T-helper 2 cell treated with Interferon-gamma antibody and Interleukin-4, amounts not matched to agents 5 μg/mL and 100 μg/mL, for 36 hours (primary cell): ENCODE measurements at regions not wholly inside any gene's neighbourhood (a gene's known extent, or its start where the extent isn't known, plus 50 kb on each side); places are given as distances from the start of the nearest gene placed in this dataset.

Experiments
- DNase-seq: peaks from one replicate; pipeline ENCODE4 v3.0.0; 2021; ENCODE audit warnings: low spot score
- H3K27ac Mint-ChIP-seq: one replicate; pipeline ENCODE4 v1.8.0; 2021; ENCODE audit warnings: mild to moderate bottlenecking, mixed read lengths
- H3K27me3 Mint-ChIP-seq: one replicate; pipeline ENCODE4 v1.8.0; 2021; ENCODE audit warnings: low read depth, mixed read lengths
- H3K36me3 Mint-ChIP-seq: one replicate; pipeline ENCODE4 v1.8.0; 2021; ENCODE audit warnings: low read depth, mixed read lengths
- H3K4me1 Mint-ChIP-seq: one replicate; pipeline ENCODE4 v1.8.0; 2021; ENCODE audit warnings: low read depth, mixed read lengths
- H3K4me3 Mint-ChIP-seq: one replicate; pipeline ENCODE4 v1.8.0; 2022; ENCODE audit warnings: mild to moderate bottlenecking, moderate library complexity, mixed read lengths
- H3K9me3 Mint-ChIP-seq: one replicate; pipeline ENCODE4 v1.8.0; 2021; ENCODE audit warnings: mixed read lengths

DNA sequence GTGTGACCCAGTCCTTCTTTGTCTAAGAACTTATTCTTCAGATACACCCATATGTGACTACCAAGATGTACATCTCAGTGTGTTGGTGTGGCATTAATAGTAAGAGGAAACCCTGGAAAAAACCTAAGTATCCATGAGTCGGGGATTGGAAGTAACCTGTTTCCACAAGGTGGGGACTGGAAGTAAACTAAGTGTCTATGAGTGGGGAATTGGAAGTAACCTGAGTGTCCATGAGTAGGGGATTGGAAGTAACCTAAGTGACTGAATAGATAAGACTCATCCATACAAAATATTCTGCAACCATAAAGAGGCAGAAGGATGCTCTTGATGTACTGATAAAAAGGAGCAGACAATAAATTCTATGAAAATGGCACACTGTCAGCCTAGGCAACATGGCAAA lies 184.7 kb downstream of the PHETA1 start:
- peaks cover 18% of the 10 kb centered on the region for H3K27me3 Mint-ChIP-seq
- H3K9me3 Mint-ChIP-seq: no peaks in the 10 kb centered on the region
- no peaks in the 10 kb centered on the region for H3K36me3 Mint-ChIP-seq
- no peaks in the 10 kb centered on the region for H3K4me1 Mint-ChIP-seq
- no peak for DNase-seq
- no peak overlapping the region for H3K4me3 Mint-ChIP-seq
- no peak overlapping the region for H3K27ac Mint-ChIP-seq

DNA sequence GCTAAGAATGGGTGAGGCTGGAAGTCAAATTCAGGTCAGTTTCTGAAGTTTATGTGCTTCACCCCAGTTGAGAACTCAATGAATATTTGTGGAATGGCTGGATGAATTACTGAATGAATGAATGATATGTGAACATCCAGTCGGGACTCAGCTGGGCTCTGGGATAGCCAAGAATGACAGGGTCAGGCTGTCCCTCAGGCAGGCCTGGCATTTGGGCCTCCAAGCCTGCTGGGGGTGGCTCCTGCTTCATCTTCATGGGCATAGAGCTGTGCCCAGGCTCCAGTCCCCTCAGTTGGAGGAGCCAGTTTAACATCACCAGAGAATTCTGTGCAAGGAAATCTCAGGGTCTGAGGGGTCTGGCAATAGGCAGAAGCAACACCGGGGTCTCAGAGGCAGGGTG lies 185.8 kb downstream of the PHETA1 start:
- Mint-ChIP-seq H3K36me3 (no peaks in the 10 kb centered on the region), H3K4me1 (no peaks in the 10 kb centered on the region), H3K9me3 (no peaks in the 10 kb centered on the region), H3K4me3 (no peak overlapping the region), H3K27me3 (peaks cover 18% of the 10 kb centered on the region), H3K27ac (no peak overlapping the region)
- no peak for DNase-seq

DNA sequence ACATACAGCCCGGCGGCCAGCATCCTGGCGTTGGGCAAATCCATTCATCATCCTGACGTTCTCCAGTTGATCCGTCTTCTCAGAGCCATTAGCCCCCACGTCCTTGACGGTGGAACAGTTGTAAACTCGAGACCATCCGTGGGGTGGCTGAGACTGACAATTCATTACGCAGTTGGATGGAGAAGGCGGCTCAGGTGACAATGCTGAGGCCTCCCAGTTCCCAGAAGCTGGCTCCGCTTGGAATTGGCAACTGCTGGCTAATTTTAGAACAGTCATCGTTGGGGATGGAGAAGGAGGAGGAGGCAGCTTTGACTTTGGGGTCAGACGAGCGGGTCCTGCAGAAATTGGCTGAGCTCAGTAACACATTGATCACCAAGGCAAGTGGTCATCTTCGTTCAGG lies 186.5 kb downstream of the PHETA1 start:
- no peak overlapping the region for H3K4me3 Mint-ChIP-seq
- no peak overlapping the region for H3K27ac Mint-ChIP-seq
- peaks cover 18% of the 10 kb centered on the region for H3K27me3 Mint-ChIP-seq
- H3K9me3 Mint-ChIP-seq: no peaks in the 10 kb centered on the region
- no peak for DNase-seq
- H3K4me1 Mint-ChIP-seq: no peaks in the 10 kb centered on the region
- no peaks in the 10 kb centered on the region for H3K36me3 Mint-ChIP-seq

DNA sequence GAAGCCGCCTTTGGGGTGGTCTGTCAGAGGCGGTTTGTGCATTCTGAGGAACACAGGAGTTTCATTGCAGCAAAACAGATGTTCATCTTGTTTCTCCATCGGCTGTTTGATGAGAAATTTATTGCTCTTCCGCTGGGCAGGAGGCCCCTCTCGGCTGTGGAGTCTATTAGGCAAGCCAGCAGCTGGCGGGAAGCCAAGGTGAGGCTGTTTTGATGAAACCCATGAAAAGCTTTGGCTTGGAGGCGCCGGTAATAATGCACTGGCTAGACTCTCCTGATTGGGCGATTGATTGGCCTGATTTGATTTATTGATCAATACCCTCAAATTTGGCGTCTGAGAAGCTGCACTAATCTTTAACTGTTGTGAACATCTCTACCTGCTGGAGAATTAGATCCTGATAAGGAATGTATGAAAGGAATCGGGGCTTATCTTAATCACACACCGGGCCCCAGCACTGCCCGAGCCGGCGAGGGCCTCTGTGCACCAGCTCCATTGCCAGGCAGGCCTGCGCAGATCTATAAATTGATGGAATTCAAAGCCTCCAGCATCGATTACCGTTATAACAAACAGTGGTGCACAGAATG lies 187.7 kb downstream of the PHETA1 start:
- Mint-ChIP-seq H3K4me1 (no peaks in the 10 kb centered on the region), H3K27me3 (peaks cover 22% of the 10 kb centered on the region), H3K4me3 (no peak overlapping the region), H3K27ac (no peak overlapping the region), H3K36me3 (no peaks in the 10 kb centered on the region), H3K9me3 (no peaks in the 10 kb centered on the region)
- DNase-seq: no peak

DNA sequence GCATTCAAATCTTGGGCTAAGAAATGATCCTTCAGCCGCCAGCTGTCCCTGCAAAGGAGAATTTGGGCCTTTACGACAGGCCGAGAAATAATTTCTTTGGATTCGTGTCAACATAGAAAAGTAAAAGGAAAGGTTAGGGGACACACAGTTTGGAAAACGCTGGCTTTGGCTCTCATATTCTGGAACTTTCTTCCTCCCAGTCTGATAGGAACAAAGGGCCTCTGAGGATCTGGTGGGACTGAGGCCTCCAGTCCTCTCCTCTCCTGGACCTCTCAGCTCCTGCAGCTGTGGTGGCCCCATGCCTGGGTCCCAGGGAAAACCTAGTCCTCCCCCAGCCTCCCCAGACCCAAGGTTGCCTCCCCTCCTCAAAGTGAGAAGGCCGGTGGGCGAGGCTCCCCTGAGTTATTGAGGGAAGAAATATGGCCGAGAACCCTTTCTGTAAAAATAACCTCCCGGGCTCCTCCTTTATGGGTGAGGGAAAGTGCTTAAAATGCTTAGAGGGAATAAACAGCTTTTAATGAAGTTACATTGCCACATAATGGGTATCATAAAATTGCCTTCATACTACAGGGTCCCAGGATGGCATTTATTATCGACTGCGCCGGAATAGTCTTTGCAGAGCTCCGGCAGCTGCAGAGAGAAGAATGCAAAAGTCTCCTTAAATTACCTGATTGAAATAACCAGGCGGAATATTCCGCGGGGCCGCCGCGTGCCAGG lies 188.3 kb downstream of the PHETA1 start:
- H3K4me3 Mint-ChIP-seq: no peak overlapping the region
- H3K36me3 Mint-ChIP-seq: no peaks in the 10 kb centered on the region
- no peaks in the 10 kb centered on the region for H3K9me3 Mint-ChIP-seq
- no peak for DNase-seq
- no peak overlapping the region for H3K27ac Mint-ChIP-seq
- no peaks in the 10 kb centered on the region for H3K4me1 Mint-ChIP-seq
- H3K27me3 Mint-ChIP-seq: peaks cover 28% of the 10 kb centered on the region

DNA sequence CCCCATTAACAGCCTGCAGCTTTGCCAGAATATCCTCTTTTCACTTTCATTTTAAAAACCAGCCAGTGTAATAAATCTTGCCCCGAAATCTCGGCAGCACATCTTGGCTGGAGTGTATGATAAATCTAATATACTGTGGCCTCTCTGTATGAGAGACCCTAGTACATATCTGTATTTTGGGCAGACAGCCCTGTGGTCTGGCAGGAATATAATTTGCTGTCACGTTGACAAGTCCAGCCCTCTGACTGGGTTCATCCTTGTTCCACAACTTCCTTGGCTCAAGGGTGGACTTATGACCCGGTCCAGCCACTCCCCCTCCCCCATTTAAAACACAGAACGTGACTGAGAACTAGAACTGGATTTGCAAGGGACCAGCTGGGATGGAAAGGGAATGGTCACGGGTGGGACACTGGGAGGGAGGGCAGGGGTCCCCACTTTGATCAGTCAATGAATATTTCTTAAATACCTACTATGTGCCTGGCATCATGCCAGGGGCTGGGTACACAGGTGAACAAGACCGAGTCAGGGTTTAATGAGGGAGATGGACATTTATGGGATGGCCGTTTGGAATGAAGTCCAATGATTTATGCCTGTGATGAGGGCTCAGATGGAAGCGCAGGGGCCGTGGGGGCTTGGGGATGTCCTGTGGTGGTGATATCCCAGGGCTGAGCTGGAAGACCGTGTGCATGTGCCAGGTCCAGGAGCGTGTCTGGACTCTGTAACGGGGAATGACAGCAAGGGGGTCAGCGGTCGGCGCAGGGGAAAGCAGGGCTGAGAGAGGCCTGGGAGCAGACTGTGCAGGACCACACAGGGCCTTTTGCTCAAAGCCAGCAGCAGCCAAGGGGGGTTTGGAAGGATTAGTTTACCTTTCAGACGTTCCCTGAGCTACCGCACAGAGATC lies 190.5 kb downstream of the PHETA1 start:
- Mint-ChIP-seq H3K27me3 (peaks cover 33% of the 10 kb centered on the region), H3K4me1 (no peaks in the 10 kb centered on the region), H3K27ac (no peak overlapping the region), H3K36me3 (no peaks in the 10 kb centered on the region), H3K9me3 (no peaks in the 10 kb centered on the region), H3K4me3 (no peak overlapping the region)
- no peak for DNase-seq

DNA sequence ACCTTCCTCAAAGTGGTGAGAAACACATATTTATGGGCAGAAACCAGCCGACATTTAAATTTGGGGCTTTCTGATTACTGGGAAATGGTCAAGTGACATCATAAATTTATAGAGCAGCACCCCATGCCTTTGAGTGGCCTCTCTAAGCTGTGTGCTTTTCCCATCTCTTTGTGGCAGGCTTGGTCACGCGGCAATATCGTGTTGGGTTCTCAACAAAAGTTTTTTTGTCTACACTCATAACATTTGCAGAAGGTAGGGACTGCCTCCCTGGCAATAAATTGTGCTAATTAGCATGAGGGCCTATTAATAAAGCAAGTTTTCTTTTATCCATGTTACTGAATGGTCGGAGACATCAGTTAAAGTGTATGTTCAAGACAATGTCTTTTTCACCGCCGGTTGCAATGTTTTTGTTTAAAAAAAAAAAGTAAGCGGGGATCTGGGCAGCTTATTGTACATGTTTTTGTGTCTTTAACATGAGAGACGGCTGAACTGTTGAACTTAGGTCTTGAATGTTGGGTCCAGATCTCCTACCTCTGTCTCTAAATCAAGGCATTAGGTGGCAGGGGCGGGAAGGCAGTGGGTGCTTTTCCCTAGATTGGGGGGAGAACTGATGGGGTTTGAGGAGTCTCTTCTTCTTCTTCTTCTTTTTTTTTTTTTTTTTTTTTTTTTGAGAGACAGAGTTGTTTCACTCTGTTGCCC lies 193.3 kb downstream of the PHETA1 start:
- H3K27ac Mint-ChIP-seq: no peak overlapping the region
- H3K36me3 Mint-ChIP-seq: no peaks in the 10 kb centered on the region
- no peaks in the 10 kb centered on the region for H3K9me3 Mint-ChIP-seq
- peaks cover 23% of the 10 kb centered on the region for H3K27me3 Mint-ChIP-seq
- no peaks in the 10 kb centered on the region for H3K4me1 Mint-ChIP-seq
- no peak overlapping the region for H3K4me3 Mint-ChIP-seq
- no peak for DNase-seq

DNA sequence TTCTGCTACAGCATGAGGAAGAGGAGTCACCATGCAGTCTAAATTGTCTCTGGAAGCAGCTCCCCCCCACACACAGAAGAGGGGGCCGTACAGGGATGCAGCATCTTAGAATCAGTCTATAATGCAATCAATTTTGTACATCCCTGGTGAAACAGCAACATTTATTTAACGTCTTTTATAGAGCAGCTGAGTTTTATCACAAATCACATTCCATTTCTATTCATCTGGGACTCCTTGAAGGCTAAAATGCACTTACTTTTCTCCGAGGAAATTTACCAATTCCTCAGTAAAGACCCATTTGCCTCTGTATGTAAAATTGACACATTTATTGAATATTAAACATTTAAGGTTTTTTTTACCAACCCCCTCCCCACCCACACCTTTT lies 193.9 kb downstream of the PHETA1 start:
- DNase-seq: no peak
- Mint-ChIP-seq H3K27ac (no peak overlapping the region), H3K4me1 (no peaks in the 10 kb centered on the region), H3K4me3 (no peak overlapping the region), H3K9me3 (no peaks in the 10 kb centered on the region), H3K36me3 (no peaks in the 10 kb centered on the region), H3K27me3 (peaks cover 19% of the 10 kb centered on the region)

DNA sequence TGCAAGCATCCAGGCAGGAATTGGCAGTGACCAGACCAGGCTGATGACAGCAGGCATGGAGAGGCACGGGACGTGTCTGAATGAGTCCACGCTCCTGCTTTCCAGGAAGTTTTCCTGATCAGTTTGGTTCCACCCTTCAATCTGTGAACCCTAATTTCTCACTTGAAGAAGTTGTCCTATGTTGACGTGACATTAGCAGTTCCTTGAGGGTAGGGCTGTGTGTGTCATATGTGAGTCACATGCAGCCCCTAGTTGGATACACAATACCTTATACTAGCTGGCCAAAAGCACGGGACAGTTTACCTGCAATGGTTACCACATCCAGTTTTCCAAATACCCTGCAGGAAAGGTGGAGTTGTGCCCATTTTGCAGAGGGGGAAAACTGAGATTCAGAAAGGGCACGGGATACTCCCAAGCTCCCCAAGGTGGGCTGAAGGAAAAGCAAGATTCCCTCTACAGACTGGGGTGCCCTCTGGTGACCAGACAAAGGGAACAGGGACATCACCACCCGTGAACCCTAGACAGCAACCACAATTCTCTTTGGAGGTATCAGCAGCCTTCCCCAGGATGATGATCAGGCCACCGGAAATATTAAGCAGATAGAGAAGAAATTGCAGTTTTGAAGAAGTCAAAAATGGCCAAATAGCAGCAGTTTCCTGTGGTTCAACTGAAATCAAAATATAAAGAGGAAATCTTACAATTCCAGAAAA lies 194.5 kb downstream of the PHETA1 start:
- H3K9me3 Mint-ChIP-seq: no peaks in the 10 kb centered on the region
- H3K27ac Mint-ChIP-seq: no peak overlapping the region
- H3K4me1 Mint-ChIP-seq: no peaks in the 10 kb centered on the region
- no peaks in the 10 kb centered on the region for H3K36me3 Mint-ChIP-seq
- DNase-seq: no peak
- peaks cover 19% of the 10 kb centered on the region for H3K27me3 Mint-ChIP-seq
- H3K4me3 Mint-ChIP-seq: no peak overlapping the region

DNA sequence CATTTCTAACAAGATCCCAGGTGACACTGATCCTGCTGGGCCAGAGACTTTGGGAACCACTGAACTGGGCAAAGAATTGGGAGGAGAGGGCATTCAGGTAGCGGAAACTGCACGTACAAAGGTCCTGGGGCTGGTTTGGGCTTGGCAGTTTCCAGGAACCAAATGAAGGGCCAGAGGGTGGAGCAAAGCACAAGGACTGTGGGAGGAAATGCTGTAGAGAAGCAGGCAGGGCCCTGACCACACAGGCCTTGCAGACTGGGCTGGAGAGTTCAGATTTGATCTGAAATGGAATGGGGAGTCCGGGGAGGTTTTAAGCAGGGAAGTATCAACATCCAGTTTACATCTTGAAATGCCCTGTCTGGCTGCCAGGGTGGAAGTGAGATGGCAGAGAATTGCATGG lies 195.1 kb downstream of the PHETA1 start:
- Mint-ChIP-seq H3K9me3 (no peaks in the 10 kb centered on the region), H3K27me3 (peaks cover 19% of the 10 kb centered on the region), H3K4me1 (no peaks in the 10 kb centered on the region), H3K4me3 (no peak overlapping the region), H3K27ac (no peak overlapping the region), H3K36me3 (no peaks in the 10 kb centered on the region)
- no peak for DNase-seq

DNA sequence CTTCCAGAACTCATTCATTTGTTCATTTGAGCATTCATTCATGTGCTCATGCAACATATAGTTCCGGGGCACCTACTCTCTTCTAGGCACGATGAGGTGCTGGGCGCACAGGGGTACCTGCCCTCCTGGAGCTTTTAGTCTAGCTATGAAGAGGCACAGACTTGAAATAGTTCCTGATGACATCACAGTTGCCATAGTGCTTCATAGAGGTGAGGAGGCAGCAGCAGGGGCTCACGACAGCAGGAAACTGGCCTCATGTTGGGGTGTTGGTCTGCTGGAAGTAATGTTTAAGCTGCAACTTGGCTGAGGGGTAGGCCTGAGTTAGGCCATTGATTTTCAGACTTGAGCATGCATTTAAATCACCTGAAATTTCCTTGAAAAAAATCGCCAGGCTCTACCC lies 195.5 kb downstream of the PHETA1 start:
- H3K27ac Mint-ChIP-seq: no peak overlapping the region
- H3K9me3 Mint-ChIP-seq: no peaks in the 10 kb centered on the region
- no peaks in the 10 kb centered on the region for H3K36me3 Mint-ChIP-seq
- no peak overlapping the region for H3K4me3 Mint-ChIP-seq
- no peaks in the 10 kb centered on the region for H3K4me1 Mint-ChIP-seq
- no peak for DNase-seq
- peaks cover 19% of the 10 kb centered on the region for H3K27me3 Mint-ChIP-seq

DNA sequence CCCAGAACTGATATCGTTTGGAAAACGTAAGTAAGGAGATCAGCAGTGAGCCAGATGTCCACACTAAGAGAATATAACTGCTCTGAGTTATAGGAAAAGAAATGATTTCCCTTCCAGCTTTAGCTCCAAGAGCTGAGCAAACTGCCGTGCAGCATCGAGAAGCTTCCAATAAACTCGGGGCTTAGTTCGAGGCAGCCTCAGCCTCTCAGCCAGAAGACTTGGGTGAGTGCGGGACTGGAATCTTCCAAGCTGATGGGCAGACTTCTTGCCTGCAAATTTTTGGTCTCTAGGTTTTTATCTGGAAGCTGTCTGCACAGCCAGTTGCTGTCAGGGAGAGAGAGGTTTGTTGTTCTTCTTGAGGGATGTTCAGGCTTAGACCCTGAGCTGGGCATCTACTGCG lies 196.1 kb downstream of the PHETA1 start:
- Mint-ChIP-seq H3K9me3 (no peaks in the 10 kb centered on the region), H3K27me3 (peaks cover 19% of the 10 kb centered on the region), H3K4me3 (no peak overlapping the region), H3K36me3 (no peaks in the 10 kb centered on the region), H3K4me1 (no peaks in the 10 kb centered on the region), H3K27ac (no peak overlapping the region)
- no peak for DNase-seq

DNA sequence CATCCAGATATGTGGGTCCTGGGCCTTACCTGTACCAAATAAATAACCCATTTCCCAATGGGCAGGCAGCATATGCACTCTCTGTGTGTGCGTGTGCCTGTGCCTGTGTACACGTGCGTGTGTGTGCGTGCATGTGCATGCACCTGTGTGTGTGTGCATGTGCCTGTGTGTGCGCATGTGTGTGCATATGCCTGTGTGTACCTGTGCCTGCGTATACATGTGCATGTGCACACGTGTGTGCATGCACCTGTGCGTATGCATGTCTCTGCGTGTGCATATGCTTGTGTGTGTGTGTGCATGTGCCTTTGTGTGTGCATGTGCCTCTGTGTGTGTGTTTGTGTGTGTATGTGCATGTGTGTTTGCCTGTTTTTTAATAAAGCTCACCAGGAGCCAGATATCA lies 197.1 kb downstream of the PHETA1 start:
- H3K27ac Mint-ChIP-seq: no peak overlapping the region
- no peaks in the 10 kb centered on the region for H3K4me1 Mint-ChIP-seq
- H3K27me3 Mint-ChIP-seq: peaks cover 19% of the 10 kb centered on the region

More for the DNA sequence above, 197.1 kb downstream of the PHETA1 start:
- no peak overlapping the region for H3K4me3 Mint-ChIP-seq
- H3K36me3 Mint-ChIP-seq: no peaks in the 10 kb centered on the region
- no peaks in the 10 kb centered on the region for H3K9me3 Mint-ChIP-seq
- DNase-seq: no peak
